NCI-H2081 (cell line): ENCODE measurements at regions not wholly inside any gene's neighbourhood (a gene's known extent, or its start where the extent isn't known, plus 50 kb on each side); places are given as distances from the start of the nearest gene placed in this dataset.
A peak's percentile ranks its signal among the peaks of the same experiment; 100 is the strongest.

Experiments used
- DNase-seq, 2 experiments: peaks; one replicate each; lab custom pipeline; 2025; lab: John Stamatoyannopoulos, UW

GRCh38 chr6:91708534-91708933, 1121.7 kb upstream of the MAP3K7 start:
- DNase-seq: no peak

GRCh38 chr6:91705646-91706045, 1118.8 kb upstream of the MAP3K7 start:
- DNase-seq: no peak

GRCh38 chr6:91704531-91704930, 1117.7 kb upstream of the MAP3K7 start:
- DNase-seq: no peak

GRCh38 chr6:91697010-91697695, 1110.3 kb upstream of the MAP3K7 start:
- no peak for DNase-seq

- DNase-seq: no peak
These were observed 1108.3 kb upstream of the MAP3K7 start for GRCh38 chr6:91695221-91695620.

GRCh38 chr6:91694016-91694654, 1107.3 kb upstream of the MAP3K7 start:
- DNase-seq: no peak

- no peak for DNase-seq
These were observed 1104.6 kb upstream of the MAP3K7 start for GRCh38 chr6:91691449-91691848.

- no peak for DNase-seq
These were observed 1096.4 kb upstream of the MAP3K7 start for GRCh38 chr6:91683240-91683639.

GRCh38 chr6:91681296-91681695, 1094.4 kb upstream of the MAP3K7 start:
- no peak for DNase-seq

GRCh38 chr6:91678679-91679446, 1092.0 kb upstream of the MAP3K7 start:
- DNase-seq: peak in 1 of 2 experiments; percentile 46

- no peak for DNase-seq
These were observed 1085.3 kb upstream of the MAP3K7 start for GRCh38 chr6:91672201-91672600.

- no peak for DNase-seq
These were observed 1083.0 kb upstream of the MAP3K7 start for GRCh38 chr6:91669871-91670268.

GRCh38 chr6:91669154-91669870, 1082.4 kb upstream of the MAP3K7 start:
- DNase-seq: peak; percentile 20 to 81

- DNase-seq: peak in 1 of 2 experiments; percentile 26
These were observed 1080.7 kb upstream of the MAP3K7 start for GRCh38 chr6:91667596-91667995.

GRCh38 chr6:91664327-91664959, 1077.6 kb upstream of the MAP3K7 start:
- no peak for DNase-seq

- no peak for DNase-seq
These were observed 1074.0 kb upstream of the MAP3K7 start for GRCh38 chr6:91660893-91661292.

- DNase-seq: peak in 1 of 2 experiments; percentile 52
These were observed 1073.0 kb upstream of the MAP3K7 start for GRCh38 chr6:91659891-91660290.

GRCh38 chr6:91654793-91655192, 1067.9 kb upstream of the MAP3K7 start:
- peak; percentile 29 to 63 for DNase-seq

- DNase-seq: peak in 1 of 2 experiments; percentile 43
These were observed 1067.5 kb upstream of the MAP3K7 start for GRCh38 chr6:91654357-91654756.

- DNase-seq: peak; percentile 72 to 92
These were observed 1067.0 kb upstream of the MAP3K7 start for GRCh38 chr6:91653895-91654294.

GRCh38 chr6:91653076-91653723, 1066.3 kb upstream of the MAP3K7 start:
- no peak for DNase-seq
